IMR-90 (cell line): ENCODE measurements at regions not wholly inside any gene's neighbourhood (a gene's known extent, or its start where the extent isn't known, plus 50 kb on each side); places are given as distances from the start of the nearest gene placed in this dataset.

Source experiments
- ATAC-seq: fragments of 200-7000 bp; cut with Tn5 transposase; 2 replicates; pipeline ENCODE4 v1.9.1; 2020; ENCODE audit warnings: low read depth, mild to moderate bottlenecking, moderate library complexity
- BruUV-seq: library from RNA; stranded (reverse); fragments of 400-500 nt; replicated peaks from 2 replicates; lab custom pipeline; 2021; lab: Mats Ljungman, UMichigan
- CTCF ChIA-PET: fragments of 300-600 bp; formaldehyde crosslinking; extraction: SDS; loops from one replicate; lab custom pipeline; 2021; ENCODE audit warnings: antibody characterized with exemption; lab: Yijun Ruan, JAX
- POLR2A ChIA-PET: fragments of 300-600 bp; sonication (Branson Sonifier 250); formaldehyde crosslinking; loops from one replicate; lab custom pipeline; 2022; ENCODE audit warnings: antibody characterized with exemption; ENCODE audit not compliant: unreplicated experiment; lab: Charles Lee
- DNase-seq: peaks from one replicate; pipeline ENCODE4 v3.0.0; 2013
- H2AFZ ChIP-seq: replicated peaks from 2 replicates; pipeline ENCODE3; 2013; ENCODE audit warnings: low read length, mild to moderate bottlenecking; ENCODE audit not compliant: poor library complexity
- H2AK5ac ChIP-seq: 2 replicates; pipeline ENCODE4 v1.6.1; 2013; ENCODE audit warnings: low read depth, low read length, inconsistent platforms
- H2AK9ac ChIP-seq: replicated peaks from 2 replicates; pipeline ENCODE3; 2013; ENCODE audit warnings: mild to moderate bottlenecking, low read depth, low read length, moderate library complexity; ENCODE audit not compliant: poor library complexity
- H2BK120ac ChIP-seq: 2 replicates; pipeline ENCODE4 v1.6.1; 2013; ENCODE audit warnings: low read depth, low read length, inconsistent platforms
- H2BK15ac ChIP-seq: 3 replicates; pipeline ENCODE4 v1.6.1; 2013; ENCODE audit warnings: low read depth, low read length, inconsistent platforms
- H2BK20ac ChIP-seq: 2 replicates; pipeline ENCODE4 v1.6.1; 2013; ENCODE audit warnings: low read depth, mild to moderate bottlenecking, inconsistent platforms, low read length, moderate library complexity
- H2BK5ac ChIP-seq: 2 replicates; pipeline ENCODE4 v1.6.1; 2013; ENCODE audit warnings: mild to moderate bottlenecking, low read depth, low read length, inconsistent platforms; ENCODE audit not compliant: poor library complexity, severe bottlenecking
- H3K14ac ChIP-seq: replicated peaks from 2 replicates; pipeline ENCODE4 v1.6.1; 2013; ENCODE audit warnings: low read depth, low read length, inconsistent platforms
- H3K18ac ChIP-seq: 2 replicates; pipeline ENCODE4 v1.6.1; 2013; ENCODE audit warnings: low read depth, low read length, control low read depth
- H3K23ac ChIP-seq: 2 replicates; pipeline ENCODE4 v1.6.1; 2013; ENCODE audit warnings: low read depth, low read length, inconsistent platforms
- H3K27ac ChIP-seq: 2 replicates; pipeline ENCODE4 v1.5.1; 2013; ENCODE audit warnings: mild to moderate bottlenecking, control low read depth, low read length; ENCODE audit not compliant: insufficient read depth
- H3K27me3 ChIP-seq: 2 replicates; pipeline ENCODE4 v1.6.1; 2013; ENCODE audit warnings: low read length; ENCODE audit not compliant: control insufficient read depth, insufficient read depth
- H3K36me3 ChIP-seq: 2 replicates; pipeline ENCODE4 v1.6.1; 2013; ENCODE audit warnings: low read length, mixed read lengths; ENCODE audit not compliant: control insufficient read depth, insufficient read depth
- H3K4ac ChIP-seq: 2 replicates; pipeline ENCODE4 v1.6.1; 2013; ENCODE audit warnings: low read depth, low read length, inconsistent platforms
- H3K4me1 ChIP-seq: 2 replicates; pipeline ENCODE4 v1.6.1; 2013; ENCODE audit warnings: low read length, mixed read lengths; ENCODE audit not compliant: control insufficient read depth, insufficient read depth
- H3K4me2 ChIP-seq: 2 replicates; pipeline ENCODE4 v1.6.1; 2013; ENCODE audit warnings: low read depth, mild to moderate bottlenecking, control low read depth, low read length, moderate library complexity
- H3K4me3 ChIP-seq: 2 replicates; pipeline ENCODE4 v1.5.1; 2013; ENCODE audit warnings: low read depth, mild to moderate bottlenecking, control low read depth, low read length, moderate library complexity; ENCODE audit not compliant: insufficient read depth
- H3K56ac ChIP-seq: 2 replicates; pipeline ENCODE4 v1.6.1; 2013; ENCODE audit warnings: low read length, inconsistent platforms; ENCODE audit not compliant: insufficient read depth; ENCODE audit errors: extremely low read depth
- H3K79me1 ChIP-seq, 2 experiments: 2 replicates each; pipeline ENCODE4 v1.6.1; 2013; ENCODE audit warnings: low read length in 2 of 2, inconsistent platforms in 1 of 2, low read depth in 1 of 2
- H3K9ac ChIP-seq: 2 replicates; pipeline ENCODE4 v1.6.1; 2013; ENCODE audit warnings: low read depth, low read length, control low read depth
- H3K9me1 ChIP-seq: 2 replicates; pipeline ENCODE4 v1.6.1; 2013; ENCODE audit warnings: low read length, inconsistent platforms; ENCODE audit not compliant: insufficient read depth
- H3K9me3 ChIP-seq: 2 replicates; pipeline ENCODE4 v1.6.1; 2013; ENCODE audit warnings: low read length; ENCODE audit not compliant: control insufficient read depth, insufficient read depth
- H4K20me1 ChIP-seq: 2 replicates; pipeline ENCODE4 v1.6.1; 2013; ENCODE audit warnings: low read length, inconsistent platforms; ENCODE audit not compliant: insufficient read depth
- H4K5ac ChIP-seq: 2 replicates; pipeline ENCODE4 v1.6.1; 2013; ENCODE audit warnings: mild to moderate bottlenecking, low read depth, low read length, control low read depth
- H4K8ac ChIP-seq, 2 experiments: 2 replicates each; pipeline ENCODE4 v1.6.1; 2013; ENCODE audit warnings: low read depth in 2 of 2, low read length in 2 of 2, control low read depth in 1 of 2, inconsistent platforms in 1 of 2
- H4K91ac ChIP-seq: 2 replicates; pipeline ENCODE4 v1.6.1; 2013; ENCODE audit warnings: low read depth, low read length, inconsistent platforms; ENCODE audit not compliant: insufficient read depth
- CEBPB ChIP-seq: IDR thresholded peaks from 2 replicates; pipeline ENCODE4 v1.6.1; 2012; ENCODE audit warnings: low read depth, low read length, improper control_type of control experiment
- CHD1 ChIP-seq: IDR thresholded peaks from 2 replicates; pipeline ENCODE4 v1.6.1; 2012; ENCODE audit warnings: low read depth, low read length, improper control_type of control experiment
- WGBS, 2 experiments: methylation state at CpG; one replicate each; pipeline versions ENCODE4 v1.1.5 to v1.1.7; 2013; ENCODE audit warnings: missing lambda C conversion rate in 2 of 2; ENCODE audit not compliant: insufficient read length in 1 of 2; ENCODE audit errors: extremely low coverage in 2 of 2; 5-methylcytosine and 5-hydroxymethylcytosine counted together
- dilution Hi-C: fragments of 300-500 bp; cut with HindIII; formaldehyde crosslinking; loops from one replicate; pipeline ENCODE4 v1.14.3; 2018; ENCODE audit warnings: low sequenced_read_pairs; ENCODE audit not compliant: unreplicated experiment
- in situ Hi-C: fragments of 300-500 bp; cut with MboI; formaldehyde crosslinking; loops from 3 replicates; pipeline ENCODE4 v1.14.3; 2019; ENCODE audit warnings: low sequenced_read_pairs, inconsistent platforms, mixed read lengths
- intact Hi-C: fragments of 100-400 bp; cut with micrococcal nuclease; formaldehyde crosslinking; loops from 2 replicates; pipeline ENCODE4 v1.10.0; 2022

DNA sequence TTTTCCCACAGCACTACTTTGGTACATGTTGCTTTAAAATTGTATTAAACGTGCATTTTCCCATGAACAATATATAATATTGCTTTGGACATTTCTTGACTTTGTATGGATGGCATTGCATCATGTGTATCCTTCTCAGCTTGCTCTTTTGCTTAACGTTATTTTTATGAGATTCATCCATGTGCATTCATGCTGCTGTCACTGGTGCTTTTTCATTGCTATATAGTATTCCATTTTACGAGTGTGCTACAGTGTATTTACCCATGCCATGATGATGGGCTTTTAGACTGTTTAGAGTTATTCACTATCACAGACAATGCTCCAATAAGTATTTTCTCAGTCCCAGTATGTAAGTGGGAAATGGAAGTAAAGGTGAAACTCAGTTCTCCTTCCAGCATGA is 195.2 kb upstream of the COX10 start:
- Histone ChIP-seq H2BK15ac (no peak overlapping the region), H3K4me3 (no peak overlapping the region), H2AK5ac (no peak overlapping the region), H3K4me2 (no peak overlapping the region), H2BK5ac (no peak overlapping the region), H2BK120ac (no peak overlapping the region), H3K14ac (no peak overlapping the region), H3K27me3 (peaks cover 2% of the 10 kb centered on the region), H4K5ac (no peak overlapping the region), H2BK20ac (no peak overlapping the region), H3K9ac (no peak overlapping the region), H3K56ac (no peak overlapping the region), H3K9me1 (no peaks in the 10 kb centered on the region), H2AK9ac (no peak overlapping the region), H3K4me1 (no peaks in the 10 kb centered on the region), H3K23ac (no peak overlapping the region), H2AFZ (no peak overlapping the region), H4K8ac (no peak overlapping the region), H3K36me3 (no peaks in the 10 kb centered on the region), H3K9me3 (no peaks in the 10 kb centered on the region), H3K18ac (no peak overlapping the region), H3K27ac (no peak overlapping the region), H3K79me1 (no peaks in the 10 kb centered on the region), H3K4ac (no peak overlapping the region), H4K20me1 (no peaks in the 10 kb centered on the region), H4K91ac (no peak overlapping the region)
- in situ Hi-C loops (no loop called here), intact Hi-C loops (no loop called here), dilution Hi-C loops (no loop called here)
- TF ChIP-seq CEBPB, result no peak
- no peak for TF ChIP-seq CHD1
- ChIA-PET POLR2A (no interaction called here), CTCF (no interaction called here)
- no TSS peak for BruUV-seq
- ATAC-seq, result no peak
- DNase-seq, result no peak
- no CpG with 5 or more reads among the region's 3 CpGs for WGBS, 2 experiments
